C1 segment of cervical spinal cord (tissue), 14 donors: ENCODE measurements at regions not wholly inside any gene's neighbourhood (a gene's known extent, or its start where the extent isn't known, plus 50 kb on each side); places are given as distances from the start of the nearest gene placed in this dataset.
"Not testable (repeated sequence)": the region's sequence is repeated elsewhere in the genome, so short reads cannot be mapped to it uniquely, and the experiment has no call there.

Experiments
- DNase-seq, 14 donors: peaks; one replicate each; lab custom pipeline; 2025; lab: John Stamatoyannopoulos, UW

- DNase-seq = no peak
Measured at GRCh38 chr12:27864521-27864920, 84.5 kb upstream of the MANSC4 start.

DNA sequence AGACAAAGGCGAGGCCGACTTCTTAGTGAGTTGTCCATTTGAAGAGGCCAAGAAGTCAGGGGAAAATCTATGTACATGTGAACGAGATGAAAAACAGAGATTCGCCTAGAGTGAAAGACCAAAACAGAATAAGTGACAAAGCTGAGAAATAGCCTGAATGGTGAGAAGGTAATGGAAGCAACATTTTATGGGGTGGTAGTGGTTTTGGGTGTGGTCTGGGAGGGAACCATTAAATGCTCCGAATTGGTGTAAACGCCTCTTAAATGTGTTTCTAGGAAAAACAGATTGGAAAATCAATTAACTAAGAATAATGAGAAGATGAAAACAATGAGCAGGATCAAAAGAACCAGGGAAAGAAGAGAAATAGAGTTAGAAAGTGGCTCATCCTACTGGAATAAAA lies 83.8 kb upstream of the MANSC4 start:
- DNase-seq = no peak

GRCh38 chr12:27861428-27862167 lies 81.6 kb upstream of the MANSC4 start:
- no peak for DNase-seq

GRCh38 chr12:27859648-27860047 lies 79.6 kb upstream of the MANSC4 start:
- no peak for DNase-seq

- DNase-seq = not testable (repeated sequence)
Measured at GRCh38 chr12:27857006-27857405, 77.0 kb upstream of the MANSC4 start.

DNA sequence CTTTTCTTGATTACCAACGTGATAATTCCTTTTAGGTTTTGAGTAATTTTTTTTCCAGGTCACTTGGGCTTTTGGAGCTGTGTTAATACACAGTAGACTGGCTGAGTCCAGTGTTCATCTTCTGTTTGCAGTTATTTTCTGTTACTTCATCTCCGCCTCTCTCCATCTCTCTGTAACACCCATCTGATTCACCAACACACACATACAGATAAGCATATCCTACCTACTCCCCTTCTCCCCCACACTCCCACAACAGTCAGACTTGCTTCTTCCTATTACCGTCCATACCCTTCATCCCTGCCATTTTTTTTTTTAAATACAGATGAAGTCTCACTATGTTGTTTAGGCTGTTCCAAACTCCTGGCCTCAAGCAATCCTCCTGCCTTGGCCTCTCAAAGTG lies 72.7 kb upstream of the MANSC4 start:
- no peak for DNase-seq
